K562 (cell line): ENCODE measurements at regions not wholly inside any gene's neighbourhood (a gene's known extent, or its start where the extent isn't known, plus 50 kb on each side); places are given as distances from the start of the nearest gene placed in this dataset.

ENCODE experiments used
- DEAF1 ChIP-seq: fragments of 450-650 bp; formaldehyde crosslinking; IDR thresholded peaks from 2 replicates; pipeline ENCODE4 v1.4.0; 2020; ENCODE audit warnings: mild to moderate bottlenecking, moderate library complexity
- HMGN3 ChIP-seq: IDR thresholded peaks from 2 replicates; pipeline ENCODE4 v1.6.1; 2011; ENCODE audit warnings: borderline replicate concordance, low read depth, mild to moderate bottlenecking, mixed read lengths, low read length; ENCODE audit not compliant: insufficient read length; ENCODE audit errors: extremely low read depth
- HOMEZ ChIP-seq: fragments of 250-450 bp; sonication (Bioruptor Pico); IDR thresholded peaks from 2 replicates; pipeline ENCODE4 v1.4.0; 2020; ENCODE audit warnings: mild to moderate bottlenecking, moderate library complexity
- MEF2D ChIP-seq: conservative IDR thresholded peaks from 2 replicates; pipeline ENCODE4 v1.6.1; 2016; ENCODE audit warnings: low read depth, missing genetic modification characterization, missing compliant biosample characterization
- NR2C1 ChIP-seq, 2 experiments: fragments of 450-650 bp; IDR thresholded peaks; 2 replicates each; pipeline ENCODE4 v1.6.1; 2017; ENCODE audit warnings: mild to moderate bottlenecking in 2 of 2, antibody characterized with exemption in 1 of 2, inconsistent platforms in 1 of 2, missing compliant biosample characterization in 1 of 2, missing genetic modification characterization in 1 of 2
- RBM17 ChIP-seq: fragments of 200-400 bp; formaldehyde crosslinking; IDR thresholded peaks from 2 replicates; pipeline ENCODE4 v1.6.1; 2017; ENCODE audit warnings: low read depth, mild to moderate bottlenecking, low read length, borderline replicate concordance
- RBM34 ChIP-seq: fragments of 200-400 bp; formaldehyde crosslinking; IDR thresholded peaks from 2 replicates; pipeline ENCODE4 v1.6.1; 2018; ENCODE audit warnings: low read length, borderline replicate concordance; ENCODE audit not compliant: insufficient read depth
- RUNX1 ChIP-seq: sonication (generic); IDR thresholded peaks from 2 replicates; pipeline ENCODE4 v1.6.1; 2016; ENCODE audit warnings: antibody characterized with exemption, low read depth
- ZNF175 ChIP-seq: fragments of 200-800 bp; sonication (Bioruptor generic); IDR thresholded peaks from 2 replicates; pipeline ENCODE4 v1.6.1; 2016; ENCODE audit warnings: low read depth, mild to moderate bottlenecking, missing genetic modification characterization, missing compliant biosample characterization
- ZNF197 ChIP-seq: fragments of 200-800 bp; sonication (Bioruptor generic); IDR thresholded peaks from 2 replicates; pipeline ENCODE4 v1.6.1; 2016; ENCODE audit warnings: low read depth, missing genetic modification characterization, missing compliant biosample characterization
- ZNF239 ChIP-seq: fragments of 250-450 bp; sonication (Bioruptor Pico); IDR thresholded peaks from 2 replicates; pipeline ENCODE4 v1.4.0; 2020; ENCODE audit warnings: mild to moderate bottlenecking
- TF ChIP-seq, protein P1 (sequence below), 2 experiments: fragments of 150-350 bp in 1 of 2; IDR thresholded peaks; 2 replicates each; pipeline ENCODE4 v1.6.1; 2012 to 2016; ENCODE audit warnings: low read depth in 2 of 2, low read length in 2 of 2, mild to moderate bottlenecking in 1 of 2, moderate library complexity in 1 of 2
- TF ChIP-seq, protein P2 (sequence below): fragments of 450-650 bp; IDR thresholded peaks from 2 replicates; pipeline ENCODE4 v1.6.1; 2018; ENCODE audit not compliant: partially characterized antibody
- TF ChIP-seq, protein P3 (sequence below): IDR thresholded peaks from 2 replicates; pipeline ENCODE4 v1.6.1; 2014; ENCODE audit warnings: antibody characterized with exemption

GRCh38 chr6:14728396-14729024, 517.4 kb upstream of the JARID2 start (continued):
- peak; percentile 79 for TF ChIP-seq ZNF197 (CRISPR knock-in tag)
- TF ChIP-seq HMGN3, result no peak
- TF ChIP-seq HOMEZ (CRISPR knock-in tag), result 0 out of 2 replicates have a peak, but pooled peaks have one; percentile 53
- TF ChIP-seq, protein P1, sequence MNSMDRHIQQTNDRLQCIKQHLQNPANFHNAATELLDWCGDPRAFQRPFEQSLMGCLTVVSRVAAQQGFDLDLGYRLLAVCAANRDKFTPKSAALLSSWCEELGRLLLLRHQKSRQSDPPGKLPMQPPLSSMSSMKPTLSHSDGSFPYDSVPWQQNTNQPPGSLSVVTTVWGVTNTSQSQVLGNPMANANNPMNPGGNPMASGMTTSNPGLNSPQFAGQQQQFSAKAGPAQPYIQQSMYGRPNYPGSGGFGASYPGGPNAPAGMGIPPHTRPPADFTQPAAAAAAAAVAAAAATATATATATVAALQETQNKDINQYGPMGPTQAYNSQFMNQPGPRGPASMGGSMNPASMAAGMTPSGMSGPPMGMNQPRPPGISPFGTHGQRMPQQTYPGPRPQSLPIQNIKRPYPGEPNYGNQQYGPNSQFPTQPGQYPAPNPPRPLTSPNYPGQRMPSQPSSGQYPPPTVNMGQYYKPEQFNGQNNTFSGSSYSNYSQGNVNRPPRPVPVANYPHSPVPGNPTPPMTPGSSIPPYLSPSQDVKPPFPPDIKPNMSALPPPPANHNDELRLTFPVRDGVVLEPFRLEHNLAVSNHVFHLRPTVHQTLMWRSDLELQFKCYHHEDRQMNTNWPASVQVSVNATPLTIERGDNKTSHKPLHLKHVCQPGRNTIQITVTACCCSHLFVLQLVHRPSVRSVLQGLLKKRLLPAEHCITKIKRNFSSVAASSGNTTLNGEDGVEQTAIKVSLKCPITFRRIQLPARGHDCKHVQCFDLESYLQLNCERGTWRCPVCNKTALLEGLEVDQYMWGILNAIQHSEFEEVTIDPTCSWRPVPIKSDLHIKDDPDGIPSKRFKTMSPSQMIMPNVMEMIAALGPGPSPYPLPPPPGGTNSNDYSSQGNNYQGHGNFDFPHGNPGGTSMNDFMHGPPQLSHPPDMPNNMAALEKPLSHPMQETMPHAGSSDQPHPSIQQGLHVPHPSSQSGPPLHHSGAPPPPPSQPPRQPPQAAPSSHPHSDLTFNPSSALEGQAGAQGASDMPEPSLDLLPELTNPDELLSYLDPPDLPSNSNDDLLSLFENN (IDR thresholded peaks at IDR 0.05; ENCODE audit: low read depth in 2 of 2, low read length in 2 of 2), result peak in 1 of 2 experiments; percentile 45; a peak in 2 of 4 replicates
- TF ChIP-seq RUNX1, result peak; percentile 52; the same call in 1 of the 2 replicates
- TF ChIP-seq RBM17, result no peak
- TF ChIP-seq ZNF175 (CRISPR knock-in tag), result peak; percentile 89
- TF ChIP-seq, protein P2, sequence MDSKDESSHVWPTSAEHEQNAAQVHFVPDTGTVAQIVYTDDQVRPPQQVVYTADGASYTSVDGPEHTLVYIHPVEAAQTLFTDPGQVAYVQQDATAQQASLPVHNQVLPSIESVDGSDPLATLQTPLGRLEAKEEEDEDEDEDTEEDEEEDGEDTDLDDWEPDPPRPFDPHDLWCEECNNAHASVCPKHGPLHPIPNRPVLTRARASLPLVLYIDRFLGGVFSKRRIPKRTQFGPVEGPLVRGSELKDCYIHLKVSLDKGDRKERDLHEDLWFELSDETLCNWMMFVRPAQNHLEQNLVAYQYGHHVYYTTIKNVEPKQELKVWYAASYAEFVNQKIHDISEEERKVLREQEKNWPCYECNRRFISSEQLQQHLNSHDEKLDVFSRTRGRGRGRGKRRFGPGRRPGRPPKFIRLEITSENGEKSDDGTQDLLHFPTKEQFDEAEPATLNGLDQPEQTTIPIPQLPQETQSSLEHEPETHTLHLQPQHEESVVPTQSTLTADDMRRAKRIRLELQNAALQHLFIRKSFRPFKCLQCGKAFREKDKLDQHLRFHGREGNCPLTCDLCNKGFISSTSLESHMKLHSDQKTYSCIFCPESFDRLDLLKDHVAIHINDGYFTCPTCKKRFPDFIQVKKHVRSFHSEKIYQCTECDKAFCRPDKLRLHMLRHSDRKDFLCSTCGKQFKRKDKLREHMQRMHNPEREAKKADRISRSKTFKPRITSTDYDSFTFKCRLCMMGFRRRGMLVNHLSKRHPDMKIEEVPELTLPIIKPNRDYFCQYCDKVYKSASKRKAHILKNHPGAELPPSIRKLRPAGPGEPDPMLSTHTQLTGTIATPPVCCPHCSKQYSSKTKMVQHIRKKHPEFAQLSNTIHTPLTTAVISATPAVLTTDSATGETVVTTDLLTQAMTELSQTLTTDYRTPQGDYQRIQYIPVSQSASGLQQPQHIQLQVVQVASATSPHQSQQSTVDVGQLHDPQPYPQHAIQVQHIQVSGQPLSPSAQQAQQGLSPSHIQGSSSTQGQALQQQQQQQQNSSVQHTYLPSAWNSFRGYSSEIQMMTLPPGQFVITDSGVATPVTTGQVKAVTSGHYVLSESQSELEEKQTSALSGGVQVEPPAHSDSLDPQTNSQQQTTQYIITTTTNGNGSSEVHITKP, result peak; percentile 6
- TF ChIP-seq, protein P3, sequence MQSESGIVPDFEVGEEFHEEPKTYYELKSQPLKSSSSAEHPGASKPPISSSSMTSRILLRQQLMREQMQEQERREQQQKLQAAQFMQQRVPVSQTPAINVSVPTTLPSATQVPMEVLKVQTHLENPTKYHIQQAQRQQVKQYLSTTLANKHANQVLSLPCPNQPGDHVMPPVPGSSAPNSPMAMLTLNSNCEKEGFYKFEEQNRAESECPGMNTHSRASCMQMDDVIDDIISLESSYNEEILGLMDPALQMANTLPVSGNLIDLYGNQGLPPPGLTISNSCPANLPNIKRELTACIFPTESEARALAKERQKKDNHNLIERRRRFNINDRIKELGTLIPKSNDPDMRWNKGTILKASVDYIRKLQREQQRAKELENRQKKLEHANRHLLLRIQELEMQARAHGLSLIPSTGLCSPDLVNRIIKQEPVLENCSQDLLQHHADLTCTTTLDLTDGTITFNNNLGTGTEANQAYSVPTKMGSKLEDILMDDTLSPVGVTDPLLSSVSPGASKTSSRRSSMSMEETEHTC, result no peak
- 0 out of 2 replicates have a peak, but pooled peaks have one; percentile 6 for TF ChIP-seq DEAF1 (CRISPR knock-in tag)
- TF ChIP-seq RBM34, result no peak
- TF ChIP-seq NR2C1 (IDR thresholded peaks at IDR 0.05), result peak; percentile 10; the same call in 1 of the 2 replicates
- TF ChIP-seq NR2C1 (tag; IDR thresholded peaks at IDR 0.05), result peak; percentile 74
- TF ChIP-seq MEF2D (tag), result peak; percentile 74; the same call in 1 of the 2 replicates
- TF ChIP-seq ZNF239, result peak; percentile 39
